ENCODE measurements at regions not wholly inside any gene's neighbourhood (a gene's known extent, or its start where the extent isn't known, plus 50 kb on each side); places are given as distances from the start of the nearest gene placed in this dataset.

DNA sequence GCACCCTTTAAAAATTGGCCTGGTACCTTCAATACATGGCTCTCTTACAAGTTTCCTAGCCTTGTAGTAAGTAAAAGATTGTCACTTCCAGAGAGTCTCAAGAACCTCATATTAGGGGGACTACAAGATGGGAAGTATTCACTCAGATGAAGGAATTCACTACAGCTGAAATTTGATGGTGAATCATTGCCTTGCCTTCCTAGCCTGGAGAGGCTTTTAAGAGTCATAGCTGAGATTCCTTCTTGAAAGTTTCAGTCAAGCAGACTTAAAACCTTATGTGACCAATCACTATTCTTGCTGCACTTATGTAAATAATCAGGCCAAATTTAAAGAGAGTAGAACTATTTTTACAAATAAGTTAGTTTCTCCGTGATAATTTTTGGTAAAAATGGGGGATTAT lies 451.6 kb downstream of the TRHDE start:
- H2AFZ ChIP-seq (ENCODE audit: low read length), result no peak overlapping the region

DNA sequence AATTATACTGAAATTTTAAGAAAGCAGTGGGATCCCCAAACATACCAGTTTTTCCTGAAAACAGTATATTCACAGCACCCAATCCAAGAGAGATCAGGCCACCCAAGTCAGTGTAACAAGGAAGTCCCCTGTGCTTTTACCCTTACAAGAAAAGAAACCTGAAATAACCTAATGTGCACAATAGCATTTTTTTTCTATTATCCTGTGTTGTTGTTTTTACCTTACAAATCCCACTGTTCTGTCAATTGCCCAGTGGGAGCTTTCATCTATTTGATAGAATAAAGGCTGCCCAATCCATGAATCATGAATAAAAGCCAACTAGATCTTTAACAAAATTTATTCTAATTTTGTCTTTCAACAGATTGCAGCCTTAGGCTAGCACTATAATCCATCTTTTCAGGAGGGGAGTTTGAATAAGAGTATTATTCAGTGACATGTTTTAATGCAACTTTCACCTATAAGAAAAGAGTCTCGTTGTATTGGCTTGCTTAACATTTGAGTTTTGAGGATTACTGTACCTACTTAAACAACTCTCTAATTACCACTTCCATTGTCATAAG lies 457.4 kb downstream of the TRHDE start:
- no peaks in the 10 kb centered on the region for H3K4me1 ChIP-seq (ENCODE audit: insufficient read depth, low read length, severe bottlenecking)
- H3F3A ChIP-seq (ENCODE audit: insufficient read depth, low read length), result no peaks in the 10 kb centered on the region
- no peak overlapping the region for H3K9ac ChIP-seq (ENCODE audit: low read length)
- TF ChIP-seq, protein P1, sequence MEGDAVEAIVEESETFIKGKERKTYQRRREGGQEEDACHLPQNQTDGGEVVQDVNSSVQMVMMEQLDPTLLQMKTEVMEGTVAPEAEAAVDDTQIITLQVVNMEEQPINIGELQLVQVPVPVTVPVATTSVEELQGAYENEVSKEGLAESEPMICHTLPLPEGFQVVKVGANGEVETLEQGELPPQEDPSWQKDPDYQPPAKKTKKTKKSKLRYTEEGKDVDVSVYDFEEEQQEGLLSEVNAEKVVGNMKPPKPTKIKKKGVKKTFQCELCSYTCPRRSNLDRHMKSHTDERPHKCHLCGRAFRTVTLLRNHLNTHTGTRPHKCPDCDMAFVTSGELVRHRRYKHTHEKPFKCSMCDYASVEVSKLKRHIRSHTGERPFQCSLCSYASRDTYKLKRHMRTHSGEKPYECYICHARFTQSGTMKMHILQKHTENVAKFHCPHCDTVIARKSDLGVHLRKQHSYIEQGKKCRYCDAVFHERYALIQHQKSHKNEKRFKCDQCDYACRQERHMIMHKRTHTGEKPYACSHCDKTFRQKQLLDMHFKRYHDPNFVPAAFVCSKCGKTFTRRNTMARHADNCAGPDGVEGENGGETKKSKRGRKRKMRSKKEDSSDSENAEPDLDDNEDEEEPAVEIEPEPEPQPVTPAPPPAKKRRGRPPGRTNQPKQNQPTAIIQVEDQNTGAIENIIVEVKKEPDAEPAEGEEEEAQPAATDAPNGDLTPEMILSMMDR (IDR thresholded peaks at IDR 0.05; ENCODE audit: low read length), result no peak
- no peak for TF ChIP-seq EZH2 (IDR thresholded peaks at IDR 0.05; ENCODE audit: borderline replicate concordance, low read length)
- no peaks in the 10 kb centered on the region for H3K9me3 ChIP-seq (ENCODE audit: low read length)
- H2AFZ ChIP-seq (ENCODE audit: low read length), result no peak overlapping the region
- H3K27ac ChIP-seq (ENCODE audit: low read depth, low read length, poor library complexity, severe bottlenecking), result no peak overlapping the region
- H3K4me3 ChIP-seq (ENCODE audit: low read depth, low read length, poor library complexity, severe bottlenecking), result no peak overlapping the region
- H4K20me1 ChIP-seq (ENCODE audit: insufficient read depth, low read length), result no peaks in the 10 kb centered on the region
- no peaks in the 10 kb centered on the region for H3K79me2 ChIP-seq (ENCODE audit: insufficient read depth, low read length)
- H3K27me3 ChIP-seq (ENCODE audit: insufficient read depth, low read length), result no peaks in the 10 kb centered on the region
- no peaks in the 10 kb centered on the region for H3K36me3 ChIP-seq (ENCODE audit: insufficient read depth, low read length)
- H3K4me2 ChIP-seq (ENCODE audit: low read length), result no peak overlapping the region
- no peaks in the 10 kb centered on the region for H3K9me2 ChIP-seq (ENCODE audit: low read depth, low read length)

More for the DNA sequence above, 451.6 kb downstream of the TRHDE start:
- no peaks in the 10 kb centered on the region for H3F3A ChIP-seq (ENCODE audit: insufficient read depth, low read length)
- no peaks in the 10 kb centered on the region for H3K9me3 ChIP-seq (ENCODE audit: low read length)
- no peak overlapping the region for H3K27ac ChIP-seq (ENCODE audit: low read depth, low read length, poor library complexity, severe bottlenecking)
- H3K4me2 ChIP-seq (ENCODE audit: low read length), result no peak overlapping the region
- no peaks in the 10 kb centered on the region for H3K27me3 ChIP-seq (ENCODE audit: insufficient read depth, low read length)
- no peak for TF ChIP-seq EZH2 (IDR thresholded peaks at IDR 0.05; ENCODE audit: borderline replicate concordance, low read length)
- TF ChIP-seq, protein P1 (IDR thresholded peaks at IDR 0.05; ENCODE audit: low read length), result no peak
- no peaks in the 10 kb centered on the region for H3K9me2 ChIP-seq (ENCODE audit: low read depth, low read length)
- H4K20me1 ChIP-seq (ENCODE audit: insufficient read depth, low read length), result no peaks in the 10 kb centered on the region
- H3K79me2 ChIP-seq (ENCODE audit: insufficient read depth, low read length), result no peaks in the 10 kb centered on the region
- H3K36me3 ChIP-seq (ENCODE audit: insufficient read depth, low read length), result no peaks in the 10 kb centered on the region
- no peak overlapping the region for H3K4me3 ChIP-seq (ENCODE audit: low read depth, low read length, poor library complexity, severe bottlenecking)
- no peak overlapping the region for H3K9ac ChIP-seq (ENCODE audit: low read length)
- H3K4me1 ChIP-seq (ENCODE audit: insufficient read depth, low read length, severe bottlenecking), result no peaks in the 10 kb centered on the region

DNA sequence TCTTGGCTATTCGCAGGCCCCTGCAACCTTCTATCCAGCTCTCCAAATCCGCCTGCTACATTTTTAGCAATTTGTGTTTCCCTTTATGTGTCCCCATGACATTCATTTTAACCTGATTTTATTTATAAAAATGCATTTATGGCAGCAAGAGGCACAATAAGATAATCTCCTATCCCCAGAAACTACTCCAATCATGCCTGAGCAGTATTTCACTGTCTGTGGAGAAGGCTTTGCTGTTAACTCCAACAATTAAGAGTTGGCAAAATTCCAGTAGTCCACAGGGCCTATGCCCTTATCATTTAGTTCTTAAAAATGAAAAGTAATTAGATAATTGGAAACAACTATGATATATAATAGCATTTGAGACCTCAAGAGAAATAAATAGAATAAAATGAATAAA lies 462.4 kb downstream of the TRHDE start:
- no peaks in the 10 kb centered on the region for H3K9me2 ChIP-seq (ENCODE audit: low read depth, low read length)
- no peaks in the 10 kb centered on the region for H3K79me2 ChIP-seq (ENCODE audit: insufficient read depth, low read length)
- no peak overlapping the region for H3K4me3 ChIP-seq (ENCODE audit: low read depth, low read length, poor library complexity, severe bottlenecking)
- no peaks in the 10 kb centered on the region for H3K36me3 ChIP-seq (ENCODE audit: insufficient read depth, low read length)
- no peak overlapping the region for H3K4me2 ChIP-seq (ENCODE audit: low read length)
- H4K20me1 ChIP-seq (ENCODE audit: insufficient read depth, low read length), result no peaks in the 10 kb centered on the region
- no peak overlapping the region for H3K9ac ChIP-seq (ENCODE audit: low read length)
- no peak for TF ChIP-seq EZH2 (IDR thresholded peaks at IDR 0.05; ENCODE audit: borderline replicate concordance, low read length)
- TF ChIP-seq, protein P1 (IDR thresholded peaks at IDR 0.05; ENCODE audit: low read length), result no peak
- no peaks in the 10 kb centered on the region for H3F3A ChIP-seq (ENCODE audit: insufficient read depth, low read length)
- H3K9me3 ChIP-seq (ENCODE audit: low read length), result no peaks in the 10 kb centered on the region
- no peaks in the 10 kb centered on the region for H3K4me1 ChIP-seq (ENCODE audit: insufficient read depth, low read length, severe bottlenecking)
- no peaks in the 10 kb centered on the region for H3K27me3 ChIP-seq (ENCODE audit: insufficient read depth, low read length)
- no peak overlapping the region for H3K27ac ChIP-seq (ENCODE audit: low read depth, low read length, poor library complexity, severe bottlenecking)
- no peak overlapping the region for H2AFZ ChIP-seq (ENCODE audit: low read length)

Measured in OCI-LY1 (cell line).